Ishikawa (cell line): ENCODE measurements at regions not wholly inside any gene's neighbourhood (a gene's known extent, or its start where the extent isn't known, plus 50 kb on each side); places are given as distances from the start of the nearest gene placed in this dataset.

Experiments
- CEBPB ChIP-seq: IDR thresholded peaks from 2 replicates; pipeline ENCODE4 v1.6.1; 2012
- CREB1 ChIP-seq: IDR thresholded peaks from 2 replicates; pipeline ENCODE4 v1.6.1; 2012; ENCODE audit warnings: low read depth
- EGR1 ChIP-seq: IDR thresholded peaks from 2 replicates; pipeline ENCODE4 v1.6.1; 2012
- EP300 ChIP-seq: IDR thresholded peaks from 2 replicates; pipeline ENCODE4 v1.6.1; 2012; ENCODE audit warnings: borderline replicate concordance
- FOXM1 ChIP-seq: IDR thresholded peaks from 2 replicates; pipeline ENCODE4 v1.6.1; 2012; ENCODE audit warnings: low read depth, borderline replicate concordance
- MAX ChIP-seq: IDR thresholded peaks from 2 replicates; pipeline ENCODE4 v1.6.1; 2012
- NFIC ChIP-seq: IDR thresholded peaks from 2 replicates; pipeline ENCODE4 v1.6.1; 2012
- RAD21 ChIP-seq: IDR thresholded peaks from 2 replicates; pipeline ENCODE4 v1.6.1; 2012; ENCODE audit warnings: low read depth
- REST ChIP-seq: IDR thresholded peaks from 2 replicates; pipeline ENCODE4 v1.6.1; 2012; ENCODE audit warnings: low read depth, mild to moderate bottlenecking
- TAF1 ChIP-seq: IDR thresholded peaks from 2 replicates; pipeline ENCODE4 v1.6.1; 2012; ENCODE audit warnings: low read depth, mild to moderate bottlenecking
- TCF12 ChIP-seq: IDR thresholded peaks from 2 replicates; pipeline ENCODE4 v1.6.1; 2012; ENCODE audit warnings: low read depth
- TEAD4 ChIP-seq: IDR thresholded peaks from 2 replicates; pipeline ENCODE4 v1.6.1; 2012
- YY1 ChIP-seq: IDR thresholded peaks from 2 replicates; pipeline ENCODE4 v1.6.1; 2012; ENCODE audit warnings: low read depth
- ZBTB7A ChIP-seq: IDR thresholded peaks from 2 replicates; pipeline ENCODE4 v1.6.1; 2012; ENCODE audit warnings: low read depth
- TF ChIP-seq, protein P1 (sequence below): IDR thresholded peaks from 2 replicates; pipeline ENCODE4 v1.6.1; 2012

DNA sequence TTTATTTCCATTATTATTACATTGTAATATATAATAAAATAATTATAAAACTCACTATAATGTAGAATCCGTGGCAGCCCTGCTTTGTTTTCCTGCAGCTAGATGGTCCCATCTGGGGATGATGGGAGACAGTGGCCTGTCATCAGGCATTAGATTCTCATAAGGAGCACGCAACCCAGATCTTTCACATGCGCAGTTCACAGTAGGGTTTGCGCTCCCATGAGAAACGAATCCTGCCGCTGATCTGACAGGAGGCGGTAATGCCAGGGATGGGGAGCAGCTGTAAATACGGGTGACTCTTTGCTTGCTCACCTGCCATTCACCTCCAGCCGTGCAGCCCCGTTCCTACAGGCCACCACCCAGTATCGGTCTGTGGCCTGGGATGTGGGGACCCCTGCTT is 1879.3 kb upstream of the WWC1 start:
- TF ChIP-seq TAF1 (no peak), MAX (no peak), ZBTB7A (no peak), RAD21 (no peak), TEAD4 (no peak), NFIC (no peak), EGR1 (no peak), YY1 (no peak), CREB1 (no peak), TCF12 (no peak), EP300 (no peak), FOXM1 (no peak), CEBPB (no peak), REST (no peak)
- TF ChIP-seq, protein P1, sequence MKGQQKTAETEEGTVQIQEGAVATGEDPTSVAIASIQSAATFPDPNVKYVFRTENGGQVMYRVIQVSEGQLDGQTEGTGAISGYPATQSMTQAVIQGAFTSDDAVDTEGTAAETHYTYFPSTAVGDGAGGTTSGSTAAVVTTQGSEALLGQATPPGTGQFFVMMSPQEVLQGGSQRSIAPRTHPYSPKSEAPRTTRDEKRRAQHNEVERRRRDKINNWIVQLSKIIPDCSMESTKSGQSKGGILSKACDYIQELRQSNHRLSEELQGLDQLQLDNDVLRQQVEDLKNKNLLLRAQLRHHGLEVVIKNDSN: no peak

DNA sequence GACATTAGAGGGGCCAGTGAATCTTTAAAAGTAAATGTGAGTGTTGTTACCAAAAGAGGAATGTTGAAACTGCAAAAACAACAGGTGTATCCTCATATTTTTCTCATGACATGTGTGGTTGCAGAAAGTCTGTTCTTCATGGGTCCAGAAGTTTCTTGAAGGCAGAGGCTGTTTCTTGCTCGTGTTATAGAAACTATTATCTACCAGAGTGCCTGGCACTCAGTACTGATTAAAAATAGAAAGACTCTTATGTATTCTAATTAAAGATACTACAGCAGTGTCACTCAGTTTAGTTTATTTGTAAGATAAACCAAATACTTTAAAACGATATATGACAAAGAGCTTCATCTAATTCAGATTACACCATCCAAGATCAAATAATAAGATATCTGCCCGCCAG is 1864.2 kb upstream of the WWC1 start:
- TF ChIP-seq CEBPB (no peak), NFIC (no peak), MAX (no peak), CREB1 (no peak), EP300 (no peak), FOXM1 (no peak), YY1 (no peak), REST (no peak), RAD21 (no peak), TEAD4 (no peak), EGR1 (no peak)

DNA sequence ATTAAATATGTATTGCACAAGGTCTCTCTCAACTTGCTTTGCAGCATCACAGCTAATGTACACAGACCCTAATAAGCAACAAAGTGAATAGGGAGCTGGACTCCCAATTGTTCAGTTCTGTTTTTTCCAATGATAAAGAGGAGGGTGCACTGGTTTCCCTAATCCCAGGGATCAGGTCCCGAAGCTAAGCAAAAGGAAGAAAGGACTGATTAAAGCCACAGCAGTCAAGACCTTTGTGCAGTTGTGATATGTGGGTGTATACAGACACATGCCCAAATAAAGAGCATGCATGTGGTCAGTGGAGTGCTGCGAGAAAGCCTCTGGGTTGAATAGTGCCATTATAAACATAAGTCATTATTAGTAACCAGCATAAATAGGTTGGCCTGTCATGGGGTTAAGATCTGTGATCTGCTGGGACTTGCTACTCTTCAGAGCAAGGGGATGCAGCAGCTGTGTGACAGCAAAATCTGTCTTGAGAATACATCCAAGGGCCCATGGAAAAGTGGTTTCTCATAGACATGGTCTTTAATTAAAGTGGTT is 1863.1 kb upstream of the WWC1 start:
- TF ChIP-seq FOXM1 (no peak), EP300 (no peak), CREB1 (no peak), MAX (no peak), NFIC (no peak), REST (no peak), TCF12 (no peak), YY1 (no peak), EGR1 (no peak), TEAD4 (no peak), TAF1 (no peak), CEBPB (no peak)
- TF ChIP-seq, protein P1: no peak

- TF ChIP-seq TAF1 (no peak), MAX (no peak), EP300 (no peak), CREB1 (no peak), NFIC (no peak), FOXM1 (no peak), TCF12 (no peak), YY1 (no peak)
- TF ChIP-seq, protein P1: no peak
Measured at GRCh38 chr5:166430491-166431319, 1860.7 kb upstream of the WWC1 start.
